B cell (primary cell): ENCODE measurements at regions not wholly inside any gene's neighbourhood (a gene's known extent, or its start where the extent isn't known, plus 50 kb on each side); places are given as distances from the start of the nearest gene placed in this dataset.

ENCODE experiments used
- ATAC-seq: fragments of 200-7000 bp; cut with Tn5 transposase; one replicate; pipeline ENCODE4 v1.10.0; 2021; ENCODE audit warnings: low read depth, mild to moderate bottlenecking, moderate number of reproducible peaks, moderate library complexity
- CTCF ChIA-PET: fragments of 350-600 bp; sonication (Branson Sonifier 250); formaldehyde crosslinking; loops from one replicate; lab custom pipeline; 2021; ENCODE audit warnings: antibody characterized with exemption, inconsistent platforms; lab: Charles Lee
- POLR2A ChIA-PET: fragments of 350-600 bp; sonication (Branson Sonifier 250); formaldehyde crosslinking; loops from one replicate; lab custom pipeline; 2021; ENCODE audit warnings: antibody characterized with exemption; lab: Charles Lee
- DNase-seq: peaks from one replicate; pipeline ENCODE4 v3.0.0; 2013
- H2AFZ ChIP-seq: 2 replicates; pipeline ENCODE4 v1.6.1; 2012; ENCODE audit warnings: mild to moderate bottlenecking, low read depth, low read length; ENCODE audit not compliant: insufficient read depth, poor library complexity, severe bottlenecking
- H3K27ac ChIP-seq, 2 donors: 1 replicate in 1 of 2; 2 replicates in 1 of 2; pipeline ENCODE4 v1.5.1; 2012 to 2013; ENCODE audit warnings: low read length in 2 of 2, mild to moderate bottlenecking in 2 of 2, moderate library complexity in 1 of 2
- H3K27me3 ChIP-seq, 4 experiments: fragments of 200-600 bp in 1 of 4; sonication (generic) in 1 of 4; replicated peaks in 1 of 4; 1 replicate in 2 of 4; 2 replicates in 2 of 4; pipeline versions ENCODE4 v1.6.1 to v1.7.0; 2013 to 2016; ENCODE audit warnings: low read length in 3 of 4, mild to moderate bottlenecking in 2 of 4, mixed read lengths in 1 of 4, moderate library complexity in 1 of 4; ENCODE audit not compliant: insufficient read depth in 4 of 4, control insufficient read depth in 3 of 4; ENCODE audit errors: control extremely low read depth in 1 of 4
- H3K36me3 ChIP-seq, 2 experiments: replicated peaks in 1 of 2; 1 replicate in 1 of 2; 2 replicates in 1 of 2; pipeline versions ENCODE4 v1.6.1 to v1.7.1; 2013; ENCODE audit warnings: low read length in 1 of 2; ENCODE audit not compliant: insufficient read depth in 2 of 2, control insufficient read depth in 1 of 2; ENCODE audit errors: control extremely low read depth in 1 of 2, extremely low read depth in 1 of 2
- H3K4me1 ChIP-seq, 2 donors: fragments of 200-600 bp in 1 of 2; sonication (generic) in 1 of 2; 1 replicate in 1 of 2; 2 replicates in 1 of 2; pipeline versions ENCODE4 v1.5.1 to v1.6.1; 2013 to 2017; ENCODE audit warnings: low read length in 2 of 2; ENCODE audit not compliant: control insufficient read depth in 2 of 2, insufficient read depth in 2 of 2
- H3K4me2 ChIP-seq: replicated peaks from 2 replicates; pipeline ENCODE3; 2012; ENCODE audit warnings: mild to moderate bottlenecking, low read depth, low read length; ENCODE audit not compliant: poor library complexity, severe bottlenecking
- H3K4me3 ChIP-seq, 5 experiments: fragments of 200-600 bp in 1 of 5; sonication (generic) in 1 of 5; 1 replicate in 3 of 5; 2 replicates in 2 of 5; pipeline versions ENCODE4 v1.5.1 to v1.7.0; 2011 to 2016; ENCODE audit warnings: low read length in 4 of 5, mild to moderate bottlenecking in 4 of 5, low read depth in 2 of 5, control low read depth in 1 of 5, moderate library complexity in 1 of 5; ENCODE audit not compliant: insufficient read depth in 1 of 5; ENCODE audit errors: control extremely low read depth in 1 of 5, extremely low read depth in 1 of 5
- H3K79me2 ChIP-seq: fragments of 200-600 bp; sonication (generic); one replicate; pipeline ENCODE4 v1.6.0; 2016; ENCODE audit warnings: low read length; ENCODE audit not compliant: control insufficient read depth, insufficient read depth
- H3K9ac ChIP-seq: fragments of 200-600 bp; sonication (generic); 2 replicates; pipeline ENCODE4 v1.6.1; 2017; ENCODE audit warnings: mild to moderate bottlenecking, low read length, moderate library complexity
- H3K9me3 ChIP-seq, 3 donors: one replicate each; pipeline versions ENCODE4 v1.6.1 to v1.7.1; 2013; ENCODE audit warnings: low read length in 2 of 3; ENCODE audit not compliant: control insufficient read depth in 2 of 3, insufficient read depth in 1 of 3; ENCODE audit errors: control extremely low read depth in 1 of 3
- H4K20me1 ChIP-seq: 2 replicates; pipeline ENCODE4 v1.6.0; 2012; ENCODE audit warnings: mild to moderate bottlenecking, low read length; ENCODE audit not compliant: insufficient read depth, control insufficient read depth, poor library complexity, severe bottlenecking
- H3K27ac Mint-ChIP-seq: one replicate; pipeline ENCODE4 v1.8.0; 2021; ENCODE audit warnings: mixed read lengths
- H3K27me3 Mint-ChIP-seq: one replicate; pipeline ENCODE4 v1.8.0; 2021; ENCODE audit warnings: mixed read lengths
- H3K4me1 Mint-ChIP-seq: one replicate; pipeline ENCODE4 v1.8.0; 2021; ENCODE audit warnings: mixed read lengths
- H3K4me3 Mint-ChIP-seq: one replicate; pipeline ENCODE4 v1.8.0; 2021; ENCODE audit warnings: mixed read lengths
- H3K9me3 Mint-ChIP-seq: one replicate; pipeline ENCODE4 v1.8.0; 2022; ENCODE audit warnings: mixed read lengths; ENCODE audit not compliant: insufficient read depth
- CTCF ChIP-seq: fragments of 200-600 bp; IDR thresholded peaks from one replicate; pipeline ENCODE4 v1.8.0; 2022; ENCODE audit warnings: antibody characterized with exemption, mild to moderate bottlenecking
- EZH2 ChIP-seq: IDR thresholded peaks from 2 replicates; pipeline ENCODE4 v1.6.1; 2012; ENCODE audit warnings: borderline replicate concordance, low read depth, mild to moderate bottlenecking, moderate library complexity, low read length; ENCODE audit not compliant: insufficient read depth, poor library complexity, severe bottlenecking
- WGBS: methylation state at CpG from one replicate; pipeline ENCODE4 v1.1.5; 2013; ENCODE audit warnings: missing lambda C conversion rate; ENCODE audit not compliant: insufficient coverage; 5-methylcytosine and 5-hydroxymethylcytosine counted together
- intact Hi-C: fragments of 100-400 bp; cut with micrococcal nuclease; formaldehyde crosslinking; loops from one replicate; pipeline ENCODE4 v1.10.0; 2022

DNA sequence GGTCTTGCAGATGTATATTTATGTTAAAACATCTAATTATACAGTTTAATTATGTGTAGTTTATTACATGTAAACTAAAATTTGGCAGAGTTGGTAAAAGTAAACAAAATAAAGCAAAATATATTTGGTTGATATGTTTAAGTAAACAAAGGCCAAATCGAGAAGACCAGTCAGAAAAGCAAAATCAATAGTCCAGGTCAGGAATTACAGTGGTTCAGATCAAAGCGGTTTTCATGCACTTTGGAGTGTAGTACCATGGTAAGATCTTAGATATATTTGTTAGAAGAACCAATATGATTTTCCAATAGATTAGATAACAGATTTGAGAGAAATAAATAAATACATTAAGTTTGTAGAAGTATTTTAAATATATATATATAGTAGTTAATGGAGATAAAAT lies 1421.6 kb upstream of the CDH8 start:
- Mint-ChIP-seq H3K27ac (no peak overlapping the region), H3K9me3 (no peaks in the 10 kb centered on the region), H3K4me1 (no peaks in the 10 kb centered on the region), H3K27me3 (no peaks in the 10 kb centered on the region), H3K4me3 (no peak overlapping the region)
- no peaks in the 10 kb centered on the region for H3K36me3 ChIP-seq
- DNase-seq (no peak), ATAC-seq (no peak)
- no peaks in the 10 kb centered on the region for H3K9me3 ChIP-seq
- no peaks in the 10 kb centered on the region for H4K20me1 ChIP-seq
- H3K4me1 ChIP-seq, result no peaks in the 10 kb centered on the region
- H3K4me2 ChIP-seq, result no peak overlapping the region
- WGBS, result 20% methylated on average over 1 of the region's 2 CpGs
- H3K79me2 ChIP-seq, result no peaks in the 10 kb centered on the region
- intact Hi-C loops, result no loop called here
- TF ChIP-seq CTCF (no peak), EZH2 (no peak)
- H3K4me3 ChIP-seq, result no peak overlapping the region
- POLR2A ChIA-PET, result no interaction called here
- H3K27ac ChIP-seq, result no peak overlapping the region
- H3K9ac ChIP-seq, result no peak overlapping the region
- no peaks in the 10 kb centered on the region for H3K27me3 ChIP-seq
- CTCF ChIA-PET, result no interaction called here
- H2AFZ ChIP-seq, result no peak overlapping the region

DNA sequence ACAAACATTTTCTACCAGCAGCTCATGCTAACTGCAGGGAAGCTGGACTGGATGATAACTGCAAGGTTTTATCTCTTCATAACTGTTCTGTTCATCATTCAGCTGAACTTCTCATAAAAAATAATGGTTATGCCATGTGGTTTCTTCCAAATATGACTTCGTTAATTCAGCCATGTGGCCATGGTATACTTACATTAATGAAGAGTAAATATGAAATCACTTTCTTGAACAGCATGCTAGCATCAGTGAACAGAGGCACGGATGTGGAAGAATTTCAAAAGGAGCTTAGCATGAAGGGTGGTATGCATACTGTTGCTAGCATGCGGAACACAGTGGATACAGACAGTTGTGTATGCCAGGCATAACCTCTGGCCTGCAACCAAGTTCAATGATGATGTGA lies 1417.0 kb upstream of the CDH8 start:
- no peak for DNase-seq
- Mint-ChIP-seq H3K4me3 (no peak overlapping the region), H3K27me3 (no peaks in the 10 kb centered on the region), H3K9me3 (no peaks in the 10 kb centered on the region), H3K4me1 (no peaks in the 10 kb centered on the region), H3K27ac (no peak overlapping the region)
- 89% methylated on average over 2 of the region's 3 CpGs for WGBS
- no peaks in the 10 kb centered on the region for H4K20me1 ChIP-seq
- no peak overlapping the region for H3K27ac ChIP-seq
- H3K36me3 ChIP-seq, result no peaks in the 10 kb centered on the region
- no peak overlapping the region for H3K4me2 ChIP-seq
- no peak for ATAC-seq
- no peaks in the 10 kb centered on the region for H3K27me3 ChIP-seq
- intact Hi-C loops, result no loop called here
- POLR2A ChIA-PET, result no interaction called here
- TF ChIP-seq EZH2, result no peak
- no peak for TF ChIP-seq CTCF
- H3K9ac ChIP-seq, result no peak overlapping the region
- no peaks in the 10 kb centered on the region for H3K79me2 ChIP-seq
- H3K4me3 ChIP-seq, result no peak overlapping the region
- no peaks in the 10 kb centered on the region for H3K4me1 ChIP-seq
- H3K9me3 ChIP-seq, result no peaks in the 10 kb centered on the region
- no peak overlapping the region for H2AFZ ChIP-seq
- CTCF ChIA-PET, result no interaction called here
